Kidney epithelial cell (primary cell): ENCODE measurements at regions not wholly inside any gene's neighbourhood (a gene's known extent, or its start where the extent isn't known, plus 50 kb on each side); places are given as distances from the start of the nearest gene placed in this dataset.

Source experiments
- DNase-seq: peaks from one replicate; pipeline ENCODE4 v3.0.0-alpha.2; 2010; ENCODE audit warnings: low read depth
- H3K27me3 ChIP-seq: 2 replicates; pipeline ENCODE4 v1.6.0; 2011; ENCODE audit warnings: low read length; ENCODE audit not compliant: control insufficient read depth, insufficient read depth
- H3K36me3 ChIP-seq: 2 replicates; pipeline ENCODE4 v1.5.1; 2011; ENCODE audit warnings: low read length; ENCODE audit not compliant: control insufficient read depth, insufficient read depth
- H3K4me3 ChIP-seq: 2 replicates; pipeline ENCODE4 v1.5.1; 2011; ENCODE audit warnings: low read depth, mild to moderate bottlenecking, control low read depth, low read length
- TF ChIP-seq, protein P1 (sequence below): IDR thresholded peaks from 2 replicates; pipeline ENCODE4 v1.5.1; 2011; ENCODE audit warnings: mild to moderate bottlenecking, moderate library complexity, low read length, control low read depth, inconsistent platforms; ENCODE audit not compliant: insufficient read depth, poor library complexity, severe bottlenecking

GRCh38 chr5:89095341-89095740 is 212.4 kb upstream of the MEF2C start:
- no peaks in the 10 kb centered on the region for H3K27me3 ChIP-seq
- DNase-seq, result no peak
- TF ChIP-seq, protein P1, sequence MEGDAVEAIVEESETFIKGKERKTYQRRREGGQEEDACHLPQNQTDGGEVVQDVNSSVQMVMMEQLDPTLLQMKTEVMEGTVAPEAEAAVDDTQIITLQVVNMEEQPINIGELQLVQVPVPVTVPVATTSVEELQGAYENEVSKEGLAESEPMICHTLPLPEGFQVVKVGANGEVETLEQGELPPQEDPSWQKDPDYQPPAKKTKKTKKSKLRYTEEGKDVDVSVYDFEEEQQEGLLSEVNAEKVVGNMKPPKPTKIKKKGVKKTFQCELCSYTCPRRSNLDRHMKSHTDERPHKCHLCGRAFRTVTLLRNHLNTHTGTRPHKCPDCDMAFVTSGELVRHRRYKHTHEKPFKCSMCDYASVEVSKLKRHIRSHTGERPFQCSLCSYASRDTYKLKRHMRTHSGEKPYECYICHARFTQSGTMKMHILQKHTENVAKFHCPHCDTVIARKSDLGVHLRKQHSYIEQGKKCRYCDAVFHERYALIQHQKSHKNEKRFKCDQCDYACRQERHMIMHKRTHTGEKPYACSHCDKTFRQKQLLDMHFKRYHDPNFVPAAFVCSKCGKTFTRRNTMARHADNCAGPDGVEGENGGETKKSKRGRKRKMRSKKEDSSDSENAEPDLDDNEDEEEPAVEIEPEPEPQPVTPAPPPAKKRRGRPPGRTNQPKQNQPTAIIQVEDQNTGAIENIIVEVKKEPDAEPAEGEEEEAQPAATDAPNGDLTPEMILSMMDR, result no peak
- no peaks in the 10 kb centered on the region for H3K36me3 ChIP-seq
- H3K4me3 ChIP-seq, result no peak overlapping the region

GRCh38 chr5:89090037-89090436 is 207.1 kb upstream of the MEF2C start:
- Histone ChIP-seq H3K4me3 (no peak overlapping the region), H3K27me3 (no peaks in the 10 kb centered on the region), H3K36me3 (no peaks in the 10 kb centered on the region)
- no peak for DNase-seq
- TF ChIP-seq, protein P1, result no peak

DNA sequence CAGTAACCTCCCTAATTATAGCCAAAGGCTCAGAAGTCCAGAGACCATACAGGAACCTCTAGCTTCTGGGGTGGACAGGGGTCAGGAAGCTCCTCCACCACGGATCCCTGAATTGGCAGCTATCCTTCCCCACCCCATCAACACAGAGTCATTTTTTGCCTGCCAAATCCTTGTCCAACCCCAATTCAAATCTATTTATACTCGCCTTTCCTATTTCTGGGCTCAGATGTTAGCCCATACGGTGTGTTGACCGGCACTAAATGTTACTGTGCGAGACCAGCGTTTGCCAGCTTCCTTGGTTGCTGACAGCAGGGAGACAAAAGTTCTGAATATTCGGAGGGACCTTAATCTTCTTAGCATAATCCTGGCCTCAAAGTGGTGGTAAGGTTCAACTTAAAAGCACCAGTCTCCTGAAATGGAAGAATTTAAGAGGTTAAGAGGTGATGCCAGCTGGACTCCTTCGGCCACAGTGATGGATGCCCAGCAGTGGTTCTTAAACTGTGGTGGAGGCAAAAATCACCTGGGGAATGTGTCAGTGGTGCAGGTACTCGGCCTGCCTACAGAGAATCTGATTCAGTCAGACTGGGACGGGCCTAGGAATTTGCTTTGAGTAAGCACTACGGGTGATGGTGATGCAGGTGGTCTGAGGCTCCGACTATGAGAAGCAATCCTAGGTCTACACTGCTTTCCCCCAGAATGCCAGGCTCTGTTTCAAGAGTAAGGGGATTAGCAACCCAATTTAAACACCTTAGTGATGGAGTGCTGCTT is 204.8 kb upstream of the MEF2C start:
- TF ChIP-seq, protein P1, result no peak
- H3K4me3 ChIP-seq, result no peak overlapping the region

GRCh38 chr5:89087128-89087527 is 204.1 kb upstream of the MEF2C start:
- Histone ChIP-seq H3K36me3 (no peaks in the 10 kb centered on the region), H3K4me3 (no peak overlapping the region), H3K27me3 (no peaks in the 10 kb centered on the region)
- TF ChIP-seq, protein P1, result no peak
- no peak for DNase-seq

More for the DNA sequence above, 204.8 kb upstream of the MEF2C start:
- H3K27me3 ChIP-seq, result no peaks in the 10 kb centered on the region
- no peaks in the 10 kb centered on the region for H3K36me3 ChIP-seq
- DNase-seq, result no peak

- Histone ChIP-seq H3K4me3 (no peak overlapping the region), H3K27me3 (no peaks in the 10 kb centered on the region), H3K36me3 (no peaks in the 10 kb centered on the region)
- TF ChIP-seq, protein P1, result no peak
- no peak for DNase-seq
Measured at GRCh38 chr5:89086390-89087086, 203.6 kb upstream of the MEF2C start.
